ENCODE measurements at regions not wholly inside any gene's neighbourhood (a gene's known extent, or its start where the extent isn't known, plus 50 kb on each side); places are given as distances from the start of the nearest gene placed in this dataset.

GRCh38 chr11:33646629-33647028, 54.0 kb downstream of the C11orf91 start:
- no peak for TF ChIP-seq CTCF (IDR thresholded peaks at IDR 0.05)
- H3K4me3 ChIP-seq, result no peak overlapping the region
- H3K27ac ChIP-seq, result no peak overlapping the region
- no peak for DNase-seq (ENCODE audit: low spot score)

- TF ChIP-seq CTCF (IDR thresholded peaks at IDR 0.05), result no peak
- DNase-seq (ENCODE audit: low spot score), result no peak
- Histone ChIP-seq H3K4me3 (no peak overlapping the region), H3K27ac (no peak overlapping the region)
Measured at GRCh38 chr11:33646168-33646567, 54.5 kb downstream of the C11orf91 start.

DNA sequence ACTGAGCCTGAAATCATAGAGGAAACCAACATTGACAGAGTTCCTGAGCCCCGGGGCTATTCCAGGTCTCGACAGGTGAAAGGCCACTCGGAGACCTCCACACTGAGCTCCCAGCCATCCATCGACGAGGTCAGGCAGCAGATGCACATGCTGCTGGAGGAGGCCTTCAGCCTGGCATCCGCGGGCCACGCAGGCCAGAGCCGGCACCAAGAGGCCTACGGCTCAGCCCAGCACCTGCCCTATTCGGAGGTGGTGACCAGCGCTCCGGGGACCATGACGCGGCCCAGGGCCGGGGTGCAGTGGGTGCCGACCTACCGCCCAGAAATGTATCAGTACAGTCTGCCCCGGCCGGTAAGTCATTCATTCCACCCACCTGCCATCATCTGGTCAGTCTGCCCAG, 54.9 kb downstream of the C11orf91 start:
- Histone ChIP-seq H3K27ac (no peak overlapping the region), H3K4me3 (no peak overlapping the region)
- no peak for TF ChIP-seq CTCF (IDR thresholded peaks at IDR 0.05)
- DNase-seq (ENCODE audit: low spot score), result no peak

DNA sequence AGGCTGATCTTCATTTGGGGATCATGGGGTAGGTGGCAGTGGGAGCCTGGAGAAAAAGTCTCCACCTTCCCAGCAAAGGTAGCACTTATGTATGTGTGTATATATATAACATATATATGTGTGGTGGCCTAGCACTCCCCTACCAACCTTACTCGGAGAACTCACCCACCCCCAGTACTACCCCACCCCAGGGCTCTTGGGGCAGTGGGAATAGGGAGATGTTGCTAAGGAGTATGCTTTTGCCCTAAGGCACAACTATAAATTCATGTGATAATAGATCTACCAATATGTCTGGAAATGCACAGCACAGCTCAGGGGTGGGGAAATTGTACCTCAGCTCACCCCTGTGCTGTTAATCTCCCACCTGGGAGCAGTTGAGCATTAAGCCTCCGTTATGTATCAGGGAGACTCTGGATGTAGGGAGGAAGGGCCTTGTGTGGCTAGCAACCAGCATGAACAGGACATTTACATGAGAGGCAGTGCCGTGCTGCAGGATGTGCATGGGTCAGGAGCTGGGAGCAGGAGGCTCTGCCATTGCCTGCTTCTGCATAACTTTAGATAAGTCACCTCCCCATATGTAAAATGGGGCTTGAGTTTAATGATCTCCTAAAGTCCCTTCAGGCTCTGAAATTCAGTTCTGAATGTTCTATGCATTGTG, 57.3 kb downstream of the C11orf91 start:
- TF ChIP-seq CTCF (IDR thresholded peaks at IDR 0.05), result no peak
- H3K4me3 ChIP-seq, result no peak overlapping the region
- no peak for DNase-seq (ENCODE audit: low spot score)

DNA sequence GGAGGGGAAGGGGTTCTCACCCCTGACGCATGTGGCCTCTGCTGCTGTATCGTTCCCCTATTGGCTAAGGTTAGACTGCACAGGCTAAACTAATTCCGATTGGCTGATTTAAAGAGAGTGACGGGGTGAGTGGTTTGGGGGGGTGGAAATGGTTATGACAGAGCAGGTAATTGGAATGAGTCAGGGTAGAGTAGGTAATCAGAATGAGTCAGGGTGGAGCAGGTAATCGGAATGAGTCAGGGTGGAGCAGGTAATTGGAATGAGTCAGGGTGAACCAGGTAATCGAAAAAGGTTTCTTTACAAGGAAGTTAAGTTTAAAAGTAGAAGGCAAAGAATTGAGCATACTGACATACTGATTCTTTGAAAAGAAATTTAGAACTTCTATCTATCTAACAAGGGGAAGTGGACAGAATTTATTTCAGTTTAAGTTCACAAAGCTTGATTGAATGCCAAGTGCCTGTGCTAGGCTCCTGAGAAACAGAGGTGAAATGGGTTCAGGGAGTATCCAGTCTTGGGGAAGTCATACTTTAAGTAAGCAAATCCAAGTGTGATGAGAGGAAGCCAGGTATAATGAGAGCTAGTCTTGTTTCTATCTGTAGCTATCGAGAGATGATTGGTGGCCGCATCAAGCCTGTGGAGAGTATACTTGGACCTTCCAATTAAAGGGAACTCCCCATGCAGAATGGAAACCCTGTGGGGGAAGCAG, 58.0 kb downstream of the C11orf91 start:
- TF ChIP-seq CTCF (IDR thresholded peaks at IDR 0.05), result no peak
- Histone ChIP-seq H3K27ac (no peak overlapping the region), H3K4me3 (no peak overlapping the region)
- no peak for DNase-seq (ENCODE audit: low spot score)

More for the DNA sequence above, 57.3 kb downstream of the C11orf91 start:
- H3K27ac ChIP-seq, result no peak overlapping the region

DNA sequence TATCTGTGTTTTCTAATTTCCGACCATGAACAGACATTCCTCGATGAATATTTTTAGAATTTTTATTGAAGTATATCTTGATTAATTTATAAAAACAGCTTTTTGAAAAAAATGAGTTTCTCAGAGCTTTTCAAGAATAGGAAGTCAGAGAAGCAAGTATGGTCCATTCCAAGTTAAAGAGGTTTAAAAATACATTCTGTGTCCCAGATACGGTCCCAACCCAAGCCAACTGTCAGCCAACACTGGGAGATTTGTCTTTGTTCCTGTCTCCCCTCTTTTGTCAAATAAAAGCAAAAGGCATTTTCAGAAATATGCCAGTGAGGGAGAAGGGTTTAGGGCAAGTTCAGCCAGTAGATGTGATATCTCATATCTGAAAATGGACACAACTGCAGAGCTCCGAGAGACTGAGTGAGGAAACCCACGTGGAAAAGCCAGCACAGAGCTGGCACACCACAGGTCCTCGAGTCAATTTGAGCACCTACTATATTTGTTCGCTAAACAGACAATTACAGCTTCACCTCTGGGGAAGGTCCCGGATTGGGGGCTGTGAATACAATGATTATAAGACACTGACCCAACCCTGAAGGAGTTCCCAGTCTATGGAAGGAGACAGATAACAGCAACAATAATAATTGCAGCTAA, 59.8 kb downstream of the C11orf91 start:
- DNase-seq (ENCODE audit: low spot score), result no peak
- Histone ChIP-seq H3K27ac (no peak overlapping the region), H3K4me3 (no peak overlapping the region)
- TF ChIP-seq CTCF (IDR thresholded peaks at IDR 0.05), result no peak

Measured in coronary artery (tissue), 2 donors.